DMS153 treated with DMSO at 0.1 percent for 48 hours (cell line): ENCODE measurements at regions not wholly inside any gene's neighbourhood (a gene's known extent, or its start where the extent isn't known, plus 50 kb on each side); places are given as distances from the start of the nearest gene placed in this dataset.
"Not testable (repeated sequence)": the region's sequence is repeated elsewhere in the genome, so short reads cannot be mapped to it uniquely, and the experiment has no call there.

Experiments
- DNase-seq: peaks from one replicate; lab custom pipeline; 2025; ENCODE audit not compliant: unreplicated experiment; lab: John Stamatoyannopoulos, UW

- DNase-seq, result no peak
Observed at GRCh38 chr2:31664949-31665724, 84.4 kb upstream of the SRD5A2 start.

GRCh38 chr2:31660812-31661335 is 80.1 kb upstream of the SRD5A2 start:
- DNase-seq, result no peak

- DNase-seq, result no peak
Observed at GRCh38 chr2:31660165-31660564, 79.4 kb upstream of the SRD5A2 start.

- no peak for DNase-seq
Observed at GRCh38 chr2:31654241-31654640, 73.5 kb upstream of the SRD5A2 start.

- no peak for DNase-seq
Observed at GRCh38 chr2:31651736-31652135, 71.0 kb upstream of the SRD5A2 start.

- DNase-seq, result no peak
Observed at GRCh38 chr2:31651267-31651666, 70.5 kb upstream of the SRD5A2 start.

- no peak for DNase-seq
Observed at GRCh38 chr2:31644551-31644950, 63.8 kb upstream of the SRD5A2 start.

- no peak for DNase-seq
Observed at GRCh38 chr2:31642707-31643106, 62.0 kb upstream of the SRD5A2 start.

GRCh38 chr2:31632201-31632600 is 51.5 kb upstream of the SRD5A2 start:
- not testable (repeated sequence) for DNase-seq
